Peyer's patch (tissue), 4 donors: ENCODE measurements at regions not wholly inside any gene's neighbourhood (a gene's known extent, or its start where the extent isn't known, plus 50 kb on each side); places are given as distances from the start of the nearest gene placed in this dataset.

ENCODE experiments used
- CTCF ChIP-seq, 6 experiments: fragments of 450-650 bp in 4 of 6; fragments of 200-600 bp in 2 of 6; sonication (generic) in 1 of 6; IDR thresholded peaks; one replicate each; pipeline ENCODE4 v1.5.1; 2017 to 2019; ENCODE audit warnings: antibody characterized with exemption in 6 of 6, mild to moderate bottlenecking in 3 of 6, moderate library complexity in 1 of 6
- POLR2A ChIP-seq, 2 donors: fragments of 450-650 bp; IDR thresholded peaks; one replicate each; pipeline ENCODE4 v1.5.1; 2017; ENCODE audit warnings: antibody characterized with exemption in 2 of 2, mild to moderate bottlenecking in 2 of 2, moderate library complexity in 2 of 2

DNA sequence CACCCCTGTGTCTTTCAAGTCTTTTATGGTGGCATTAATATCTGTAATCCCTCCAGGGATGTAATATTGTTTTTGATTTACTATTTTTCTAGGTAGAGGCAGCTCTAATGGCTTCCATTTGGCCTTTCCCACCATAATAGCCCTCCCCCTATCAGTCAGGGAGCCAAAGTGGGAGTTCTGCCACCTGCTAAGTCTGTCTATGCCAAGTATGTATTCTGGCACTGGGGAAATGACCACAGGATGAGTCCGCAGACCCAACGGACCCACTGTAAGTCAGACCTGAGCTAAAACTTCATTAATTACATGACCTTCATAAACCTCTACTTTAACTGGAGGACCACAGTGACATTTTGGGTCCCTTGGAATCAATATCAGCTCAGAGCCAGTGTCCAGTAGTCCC is 77.1 kb downstream of the GBP6 start:
- TF ChIP-seq POLR2A (IDR thresholded peaks at IDR 0.05): no peak
- no peak for TF ChIP-seq CTCF (IDR thresholded peaks at IDR 0.05)
